IMR-90 (cell line): ENCODE measurements at regions not wholly inside any gene's neighbourhood (a gene's known extent, or its start where the extent isn't known, plus 50 kb on each side); places are given as distances from the start of the nearest gene placed in this dataset.

Experiments used
- ATAC-seq: fragments of 200-7000 bp; cut with Tn5 transposase; 2 replicates; pipeline ENCODE4 v1.9.1; 2020; ENCODE audit warnings: low read depth, mild to moderate bottlenecking, moderate library complexity
- BruUV-seq: library from RNA; stranded (reverse); fragments of 400-500 nt; replicated peaks from 2 replicates; lab custom pipeline; 2021; lab: Mats Ljungman, UMichigan
- CTCF ChIA-PET: fragments of 300-600 bp; formaldehyde crosslinking; extraction: SDS; loops from one replicate; lab custom pipeline; 2021; ENCODE audit warnings: antibody characterized with exemption; lab: Yijun Ruan, JAX
- POLR2A ChIA-PET: fragments of 300-600 bp; sonication (Branson Sonifier 250); formaldehyde crosslinking; loops from one replicate; lab custom pipeline; 2022; ENCODE audit warnings: antibody characterized with exemption; ENCODE audit not compliant: unreplicated experiment; lab: Charles Lee
- DNase-seq: peaks from one replicate; pipeline ENCODE4 v3.0.0; 2013
- H2AFZ ChIP-seq: replicated peaks from 2 replicates; pipeline ENCODE3; 2013; ENCODE audit warnings: low read length, mild to moderate bottlenecking; ENCODE audit not compliant: poor library complexity
- H2AK5ac ChIP-seq: 2 replicates; pipeline ENCODE4 v1.6.1; 2013; ENCODE audit warnings: low read depth, low read length, inconsistent platforms
- H2AK9ac ChIP-seq: replicated peaks from 2 replicates; pipeline ENCODE3; 2013; ENCODE audit warnings: mild to moderate bottlenecking, low read depth, low read length, moderate library complexity; ENCODE audit not compliant: poor library complexity
- H2BK120ac ChIP-seq: 2 replicates; pipeline ENCODE4 v1.6.1; 2013; ENCODE audit warnings: low read depth, low read length, inconsistent platforms
- H2BK15ac ChIP-seq: 3 replicates; pipeline ENCODE4 v1.6.1; 2013; ENCODE audit warnings: low read depth, low read length, inconsistent platforms
- H2BK20ac ChIP-seq: 2 replicates; pipeline ENCODE4 v1.6.1; 2013; ENCODE audit warnings: low read depth, mild to moderate bottlenecking, inconsistent platforms, low read length, moderate library complexity
- H2BK5ac ChIP-seq: 2 replicates; pipeline ENCODE4 v1.6.1; 2013; ENCODE audit warnings: mild to moderate bottlenecking, low read depth, low read length, inconsistent platforms; ENCODE audit not compliant: poor library complexity, severe bottlenecking
- H3K14ac ChIP-seq: replicated peaks from 2 replicates; pipeline ENCODE4 v1.6.1; 2013; ENCODE audit warnings: low read depth, low read length, inconsistent platforms
- H3K18ac ChIP-seq: 2 replicates; pipeline ENCODE4 v1.6.1; 2013; ENCODE audit warnings: low read depth, low read length, control low read depth
- H3K23ac ChIP-seq: 2 replicates; pipeline ENCODE4 v1.6.1; 2013; ENCODE audit warnings: low read depth, low read length, inconsistent platforms
- H3K27ac ChIP-seq: 2 replicates; pipeline ENCODE4 v1.5.1; 2013; ENCODE audit warnings: mild to moderate bottlenecking, control low read depth, low read length; ENCODE audit not compliant: insufficient read depth
- H3K27me3 ChIP-seq: 2 replicates; pipeline ENCODE4 v1.6.1; 2013; ENCODE audit warnings: low read length; ENCODE audit not compliant: control insufficient read depth, insufficient read depth
- H3K36me3 ChIP-seq: 2 replicates; pipeline ENCODE4 v1.6.1; 2013; ENCODE audit warnings: low read length, mixed read lengths; ENCODE audit not compliant: control insufficient read depth, insufficient read depth
- H3K4ac ChIP-seq: 2 replicates; pipeline ENCODE4 v1.6.1; 2013; ENCODE audit warnings: low read depth, low read length, inconsistent platforms
- H3K4me1 ChIP-seq: 2 replicates; pipeline ENCODE4 v1.6.1; 2013; ENCODE audit warnings: low read length, mixed read lengths; ENCODE audit not compliant: control insufficient read depth, insufficient read depth
- H3K4me2 ChIP-seq: 2 replicates; pipeline ENCODE4 v1.6.1; 2013; ENCODE audit warnings: low read depth, mild to moderate bottlenecking, control low read depth, low read length, moderate library complexity
- H3K4me3 ChIP-seq: 2 replicates; pipeline ENCODE4 v1.5.1; 2013; ENCODE audit warnings: low read depth, mild to moderate bottlenecking, control low read depth, low read length, moderate library complexity; ENCODE audit not compliant: insufficient read depth
- H3K56ac ChIP-seq: 2 replicates; pipeline ENCODE4 v1.6.1; 2013; ENCODE audit warnings: low read length, inconsistent platforms; ENCODE audit not compliant: insufficient read depth; ENCODE audit errors: extremely low read depth
- H3K79me1 ChIP-seq, 2 experiments: 2 replicates each; pipeline ENCODE4 v1.6.1; 2013; ENCODE audit warnings: low read length in 2 of 2, inconsistent platforms in 1 of 2, low read depth in 1 of 2
- H3K9ac ChIP-seq: 2 replicates; pipeline ENCODE4 v1.6.1; 2013; ENCODE audit warnings: low read depth, low read length, control low read depth
- H3K9me1 ChIP-seq: 2 replicates; pipeline ENCODE4 v1.6.1; 2013; ENCODE audit warnings: low read length, inconsistent platforms; ENCODE audit not compliant: insufficient read depth
- H3K9me3 ChIP-seq: 2 replicates; pipeline ENCODE4 v1.6.1; 2013; ENCODE audit warnings: low read length; ENCODE audit not compliant: control insufficient read depth, insufficient read depth
- H4K20me1 ChIP-seq: 2 replicates; pipeline ENCODE4 v1.6.1; 2013; ENCODE audit warnings: low read length, inconsistent platforms; ENCODE audit not compliant: insufficient read depth
- H4K5ac ChIP-seq: 2 replicates; pipeline ENCODE4 v1.6.1; 2013; ENCODE audit warnings: mild to moderate bottlenecking, low read depth, low read length, control low read depth
- H4K8ac ChIP-seq, 2 experiments: 2 replicates each; pipeline ENCODE4 v1.6.1; 2013; ENCODE audit warnings: low read depth in 2 of 2, low read length in 2 of 2, control low read depth in 1 of 2, inconsistent platforms in 1 of 2
- H4K91ac ChIP-seq: 2 replicates; pipeline ENCODE4 v1.6.1; 2013; ENCODE audit warnings: low read depth, low read length, inconsistent platforms; ENCODE audit not compliant: insufficient read depth
- BHLHE40 ChIP-seq: fragments of 150-350 bp; IDR thresholded peaks from 2 replicates; pipeline ENCODE4 v1.6.1; 2016; ENCODE audit warnings: mild to moderate bottlenecking, low read depth, low read length
- CEBPB ChIP-seq: IDR thresholded peaks from 2 replicates; pipeline ENCODE4 v1.6.1; 2012; ENCODE audit warnings: low read depth, low read length, improper control_type of control experiment
- CTCF ChIP-seq: conservative IDR thresholded peaks from 2 replicates; pipeline ENCODE4 v1.5.1; 2012; ENCODE audit warnings: mild to moderate bottlenecking, low read depth, low read length, improper control_type of control experiment
- ELK1 ChIP-seq: fragments of 150-350 bp; IDR thresholded peaks from 2 replicates; pipeline ENCODE4 v1.6.1; 2016; ENCODE audit warnings: low read depth, mild to moderate bottlenecking, low read length, moderate library complexity, borderline replicate concordance
- FOS ChIP-seq: fragments of 150-350 bp; IDR thresholded peaks from 2 replicates; pipeline ENCODE4 v1.6.1; 2016; ENCODE audit warnings: low read depth, low read length
- NFE2L2 ChIP-seq: fragments of 150-350 bp; IDR thresholded peaks from 2 replicates; pipeline ENCODE4 v1.6.1; 2016; ENCODE audit warnings: low read depth, mild to moderate bottlenecking, low read length
- POLR2A ChIP-seq: IDR thresholded peaks from 2 replicates; pipeline ENCODE4 v1.6.1; 2012; ENCODE audit warnings: mild to moderate bottlenecking, low read depth, low read length
- RCOR1 ChIP-seq: IDR thresholded peaks from 2 replicates; pipeline ENCODE4 v1.6.1; 2012; ENCODE audit warnings: mild to moderate bottlenecking, low read length, improper control_type of control experiment; ENCODE audit not compliant: insufficient replicate concordance
- RFX5 ChIP-seq: IDR thresholded peaks from 2 replicates; pipeline ENCODE4 v1.8.0; 2012; ENCODE audit warnings: low read depth, mild to moderate bottlenecking, low read length, moderate library complexity
- SMC3 ChIP-seq: fragments of 150-350 bp; IDR thresholded peaks from 2 replicates; pipeline ENCODE4 v1.6.1; 2016; ENCODE audit warnings: low read depth, mild to moderate bottlenecking, antibody characterized with exemption, low read length, moderate library complexity
- USF2 ChIP-seq: fragments of 150-350 bp; IDR thresholded peaks from 2 replicates; pipeline ENCODE4 v1.6.1; 2017; ENCODE audit warnings: mild to moderate bottlenecking, antibody characterized with exemption, low read length, low read depth
- WGBS, 2 experiments: methylation state at CpG; one replicate each; pipeline versions ENCODE4 v1.1.5 to v1.1.7; 2013; ENCODE audit warnings: missing lambda C conversion rate in 2 of 2; ENCODE audit not compliant: insufficient read length in 1 of 2; ENCODE audit errors: extremely low coverage in 2 of 2; 5-methylcytosine and 5-hydroxymethylcytosine counted together
- dilution Hi-C: fragments of 300-500 bp; cut with HindIII; formaldehyde crosslinking; loops from one replicate; pipeline ENCODE4 v1.14.3; 2018; ENCODE audit warnings: low sequenced_read_pairs; ENCODE audit not compliant: unreplicated experiment
- in situ Hi-C: fragments of 300-500 bp; cut with MboI; formaldehyde crosslinking; loops from 3 replicates; pipeline ENCODE4 v1.14.3; 2019; ENCODE audit warnings: low sequenced_read_pairs, inconsistent platforms, mixed read lengths
- intact Hi-C: fragments of 100-400 bp; cut with micrococcal nuclease; formaldehyde crosslinking; loops from 2 replicates; pipeline ENCODE4 v1.10.0; 2022

GRCh38 chr1:234745276-234745675, 135.3 kb upstream of the IRF2BP2 start:
- no peak overlapping the region for H4K5ac ChIP-seq
- no peaks in the 10 kb centered on the region for H3K9me3 ChIP-seq
- H2BK20ac ChIP-seq, result no peak overlapping the region
- no peak overlapping the region for H3K4me2 ChIP-seq
- H3K27me3 ChIP-seq, result no peaks in the 10 kb centered on the region
- H2BK5ac ChIP-seq, result no peak overlapping the region
- H3K79me1 ChIP-seq, result no peaks in the 10 kb centered on the region
- H2AK9ac ChIP-seq, result no peak overlapping the region
- H3K4ac ChIP-seq, result no peak overlapping the region
- no peak overlapping the region for H3K56ac ChIP-seq
- dilution Hi-C loops, result loop anchor here (25.0 kb wide), 1 partner anchor 92 kb away; no protein-coding TSS in a partner anchor
- TF ChIP-seq SMC3 (no peak), POLR2A (no peak), ELK1 (no peak), RFX5 (no peak), CTCF (no peak), USF2 (no peak), FOS (no peak), BHLHE40 (no peak), CEBPB (no peak), NFE2L2 (no peak), RCOR1 (no peak)
- no peak overlapping the region for H3K4me3 ChIP-seq
- in situ Hi-C loops, result no loop called here
- intact Hi-C loops, result no loop called here
- H3K14ac ChIP-seq, result no peak overlapping the region
- no peak overlapping the region for H3K9ac ChIP-seq
- ChIA-PET POLR2A (no interaction called here), CTCF (no interaction called here)
- peak overlapping the region; percentile 7; the same call in 1 of the 2 replicates for H2AK5ac ChIP-seq
- H3K36me3 ChIP-seq, result no peaks in the 10 kb centered on the region
- no peak overlapping the region for H2BK15ac ChIP-seq
- WGBS, 2 experiments, result 100% methylated on average over 6 of the region's 11 CpGs; no CpG with 5 or more reads in 1 of the 2 experiments
- H2BK120ac ChIP-seq, result no peak overlapping the region; the same call in 1 of the 2 replicates
- H3K4me1 ChIP-seq, result peaks cover 15% of the 10 kb centered on the region
- BruUV-seq, result no TSS peak
- peaks cover 4% of the 10 kb centered on the region for H3K9me1 ChIP-seq
- no peak for ATAC-seq
- no peak overlapping the region for H3K27ac ChIP-seq
- no peak overlapping the region for H4K8ac ChIP-seq
- H4K91ac ChIP-seq, result no peak overlapping the region
- H4K20me1 ChIP-seq, result no peaks in the 10 kb centered on the region
- no peak overlapping the region for H3K23ac ChIP-seq
- H2AFZ ChIP-seq, result no peak overlapping the region
- no peak overlapping the region for H3K18ac ChIP-seq
- no peak for DNase-seq
